ENCODE measurements at regions not wholly inside any gene's neighbourhood (a gene's known extent, or its start where the extent isn't known, plus 50 kb on each side); places are given as distances from the start of the nearest gene placed in this dataset.

DNA sequence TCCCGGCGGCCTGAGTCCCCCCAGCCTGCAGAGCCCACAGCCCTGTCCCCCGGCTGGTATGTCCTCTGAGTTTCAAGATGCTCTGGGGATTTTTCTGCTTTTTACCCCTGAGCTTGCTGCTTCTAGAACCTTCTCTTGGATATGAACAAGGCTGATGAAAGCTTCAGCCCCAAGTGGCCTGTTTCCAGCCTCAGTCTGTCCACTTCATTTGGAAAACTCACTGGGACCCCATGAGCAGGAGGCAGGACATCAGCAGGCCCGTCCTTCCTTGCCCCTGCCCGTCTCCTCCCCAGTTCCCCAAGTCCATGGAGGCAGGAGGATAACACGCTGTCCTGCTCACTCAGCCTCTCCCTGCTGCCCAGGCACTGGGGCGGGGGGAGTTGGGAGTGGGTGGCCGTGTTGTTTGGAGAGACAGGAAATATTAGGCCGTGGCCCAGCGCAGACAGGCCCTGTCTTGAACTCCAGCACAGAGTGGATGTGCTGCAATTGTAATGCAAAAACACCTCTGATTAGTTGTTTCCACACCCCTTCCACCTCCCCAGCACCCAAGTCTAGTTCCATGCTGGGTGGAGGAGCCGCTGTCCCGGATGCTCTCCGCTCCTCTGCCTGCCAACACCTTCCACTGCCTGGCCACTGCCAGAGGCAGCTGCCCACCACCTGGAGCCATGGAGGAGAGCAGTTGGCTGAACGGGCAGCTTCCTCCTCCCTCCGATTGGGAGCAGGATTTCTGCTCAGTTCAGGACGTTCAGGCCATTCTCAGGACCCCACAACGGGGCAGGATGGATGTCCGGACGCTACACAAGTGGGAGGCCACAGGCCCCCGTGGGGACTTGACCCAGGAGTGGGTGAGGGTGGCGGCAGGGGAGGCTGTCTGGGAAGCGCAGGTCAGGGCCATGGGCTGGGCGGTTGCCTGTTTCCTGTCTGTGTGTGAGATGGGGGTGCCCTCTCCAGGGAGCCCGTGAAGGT is 216.9 kb upstream of the GSE1 start:
- H3K4me3 ChIP-seq (ENCODE audit: low read length) = no peak overlapping the region
- no peaks in the 10 kb centered on the region for H3K9me3 ChIP-seq (ENCODE audit: control insufficient read depth, insufficient read depth, low read length)
- H3K4me1 ChIP-seq (ENCODE audit: control insufficient read depth, low read length) = peaks cover 11% of the 10 kb centered on the region
- TF ChIP-seq, protein P1, sequence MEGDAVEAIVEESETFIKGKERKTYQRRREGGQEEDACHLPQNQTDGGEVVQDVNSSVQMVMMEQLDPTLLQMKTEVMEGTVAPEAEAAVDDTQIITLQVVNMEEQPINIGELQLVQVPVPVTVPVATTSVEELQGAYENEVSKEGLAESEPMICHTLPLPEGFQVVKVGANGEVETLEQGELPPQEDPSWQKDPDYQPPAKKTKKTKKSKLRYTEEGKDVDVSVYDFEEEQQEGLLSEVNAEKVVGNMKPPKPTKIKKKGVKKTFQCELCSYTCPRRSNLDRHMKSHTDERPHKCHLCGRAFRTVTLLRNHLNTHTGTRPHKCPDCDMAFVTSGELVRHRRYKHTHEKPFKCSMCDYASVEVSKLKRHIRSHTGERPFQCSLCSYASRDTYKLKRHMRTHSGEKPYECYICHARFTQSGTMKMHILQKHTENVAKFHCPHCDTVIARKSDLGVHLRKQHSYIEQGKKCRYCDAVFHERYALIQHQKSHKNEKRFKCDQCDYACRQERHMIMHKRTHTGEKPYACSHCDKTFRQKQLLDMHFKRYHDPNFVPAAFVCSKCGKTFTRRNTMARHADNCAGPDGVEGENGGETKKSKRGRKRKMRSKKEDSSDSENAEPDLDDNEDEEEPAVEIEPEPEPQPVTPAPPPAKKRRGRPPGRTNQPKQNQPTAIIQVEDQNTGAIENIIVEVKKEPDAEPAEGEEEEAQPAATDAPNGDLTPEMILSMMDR (IDR thresholded peaks at IDR 0.05; ENCODE audit: low read depth, low read length, poor library complexity, severe bottlenecking) = no peak
- no peak for TF ChIP-seq EZH2phosphoT487 (IDR thresholded peaks at IDR 0.05; ENCODE audit: borderline replicate concordance, low read length)
- H4K20me1 ChIP-seq (ENCODE audit: control insufficient read depth, insufficient read depth, low read depth, low read length) = no peaks in the 10 kb centered on the region
- H3K36me3 ChIP-seq (ENCODE audit: control insufficient read depth, low read length) = no peaks in the 10 kb centered on the region
- peaks cover 34% of the 10 kb centered on the region for H3K27me3 ChIP-seq (ENCODE audit: control insufficient read depth, low read length)
- H3K4me2 ChIP-seq (ENCODE audit: low read length) = no peak overlapping the region
- H3K9me2 ChIP-seq (replicated peaks; ENCODE audit: control insufficient read depth, low read length) = no peaks in the 10 kb centered on the region
- no peaks in the 10 kb centered on the region for H3K79me2 ChIP-seq (ENCODE audit: control insufficient read depth, low read length)
- no peaks in the 10 kb centered on the region for H3F3A ChIP-seq (ENCODE audit: control insufficient read depth, insufficient read depth)
- no peak overlapping the region for H3K27ac ChIP-seq (ENCODE audit: low read depth, low read length)

DNA sequence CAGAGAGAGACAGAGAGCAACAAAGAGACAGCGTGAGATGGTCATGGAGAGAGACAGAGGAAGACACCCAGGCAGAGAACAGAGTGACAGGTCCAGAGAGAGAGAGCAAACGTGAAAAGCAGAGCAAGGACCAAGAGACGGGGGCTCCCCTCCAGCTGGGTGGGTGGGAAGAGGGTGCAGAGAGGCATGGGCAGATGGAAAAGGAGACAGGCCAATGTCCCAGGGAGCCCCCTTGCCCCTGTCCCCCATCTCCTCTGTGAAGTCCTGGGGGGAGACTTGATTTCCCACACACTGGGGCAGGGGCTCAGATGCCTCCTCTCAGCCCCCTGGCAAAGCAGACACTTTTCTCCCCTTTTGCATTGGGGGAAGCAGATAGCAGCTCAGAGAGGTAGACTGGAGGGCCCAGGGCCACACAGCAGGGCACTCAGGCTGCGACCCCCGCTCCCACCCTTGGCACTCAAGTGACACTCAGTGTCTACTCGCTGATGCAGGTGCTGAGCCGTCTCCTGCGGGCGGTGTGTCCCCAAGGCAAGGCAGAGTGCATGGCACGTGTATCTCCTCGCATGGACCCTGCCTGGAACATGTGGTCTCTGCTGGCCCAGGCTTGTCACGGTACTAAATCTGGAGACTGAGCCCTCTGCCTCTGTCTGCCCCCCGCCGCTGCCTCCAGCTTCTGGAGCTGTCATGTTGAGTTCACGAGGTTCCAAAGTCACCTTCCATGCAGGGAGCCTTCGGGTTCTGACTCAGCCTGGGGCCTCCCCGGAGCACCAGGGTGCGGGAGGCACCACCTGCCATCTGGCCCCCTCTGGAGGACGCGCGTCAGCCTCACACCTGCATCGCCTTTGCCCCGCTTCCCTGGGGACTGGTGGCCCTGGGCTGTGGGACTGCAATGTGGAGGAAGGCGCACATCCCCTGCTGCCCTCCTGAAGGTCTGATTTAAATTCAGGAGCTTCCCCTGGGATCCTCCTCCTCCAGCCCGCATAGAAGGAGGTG is 215.9 kb upstream of the GSE1 start:
- TF ChIP-seq EZH2phosphoT487 (IDR thresholded peaks at IDR 0.05; ENCODE audit: borderline replicate concordance, low read length) = no peak
- TF ChIP-seq, protein P1 (IDR thresholded peaks at IDR 0.05; ENCODE audit: low read depth, low read length, poor library complexity, severe bottlenecking) = no peak
- no peaks in the 10 kb centered on the region for H3K9me3 ChIP-seq (ENCODE audit: control insufficient read depth, insufficient read depth, low read length)
- H3K27ac ChIP-seq (ENCODE audit: low read depth, low read length) = no peak overlapping the region
- no peak overlapping the region for H3K4me3 ChIP-seq (ENCODE audit: low read length)
- no peak overlapping the region for H3K4me2 ChIP-seq (ENCODE audit: low read length)
- H3F3A ChIP-seq (ENCODE audit: control insufficient read depth, insufficient read depth) = no peaks in the 10 kb centered on the region
- no peaks in the 10 kb centered on the region for H4K20me1 ChIP-seq (ENCODE audit: control insufficient read depth, insufficient read depth, low read depth, low read length)
- H3K9me2 ChIP-seq (replicated peaks; ENCODE audit: control insufficient read depth, low read length) = no peaks in the 10 kb centered on the region
- no peaks in the 10 kb centered on the region for H3K36me3 ChIP-seq (ENCODE audit: control insufficient read depth, low read length)
- H3K27me3 ChIP-seq (ENCODE audit: control insufficient read depth, low read length) = peaks cover 34% of the 10 kb centered on the region
- no peaks in the 10 kb centered on the region for H3K79me2 ChIP-seq (ENCODE audit: control insufficient read depth, low read length)
- peaks cover 11% of the 10 kb centered on the region for H3K4me1 ChIP-seq (ENCODE audit: control insufficient read depth, low read length)

DNA sequence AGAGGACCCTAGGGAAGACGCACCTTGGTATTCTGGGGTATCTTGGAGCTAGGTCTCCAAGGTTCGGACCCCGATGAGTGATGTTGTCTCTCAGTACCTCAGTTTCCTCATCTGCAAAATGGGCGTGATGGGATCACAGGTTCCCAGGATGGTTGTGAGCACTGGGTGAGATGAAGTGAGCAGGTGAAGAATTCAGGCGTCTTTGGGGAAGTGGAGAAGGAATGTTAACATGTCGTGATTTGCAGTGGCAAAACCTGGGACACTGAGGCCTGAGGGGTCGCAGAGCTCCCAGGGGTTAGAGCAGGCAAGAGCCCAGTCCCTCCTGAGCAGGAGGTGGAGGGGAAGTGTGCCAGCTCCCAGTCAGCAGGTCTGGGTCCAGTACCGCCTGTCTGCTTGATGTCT is 215.1 kb upstream of the GSE1 start:
- Histone ChIP-seq H3F3A (ENCODE audit: control insufficient read depth, insufficient read depth) (no peaks in the 10 kb centered on the region), H3K9me2 (replicated peaks; ENCODE audit: control insufficient read depth, low read length) (no peaks in the 10 kb centered on the region), H3K4me3 (ENCODE audit: low read length) (no peak overlapping the region), H3K79me2 (ENCODE audit: control insufficient read depth, low read length) (no peaks in the 10 kb centered on the region), H3K36me3 (ENCODE audit: control insufficient read depth, low read length) (no peaks in the 10 kb centered on the region), H3K4me2 (ENCODE audit: low read length) (no peak overlapping the region), H3K4me1 (ENCODE audit: control insufficient read depth, low read length) (peaks cover 11% of the 10 kb centered on the region), H3K27me3 (ENCODE audit: control insufficient read depth, low read length) (peaks cover 34% of the 10 kb centered on the region), H3K9me3 (ENCODE audit: control insufficient read depth, insufficient read depth, low read length) (no peaks in the 10 kb centered on the region), H3K27ac (ENCODE audit: low read depth, low read length) (no peak overlapping the region), H4K20me1 (ENCODE audit: control insufficient read depth, insufficient read depth, low read depth, low read length) (no peaks in the 10 kb centered on the region)
- TF ChIP-seq, protein P1 (IDR thresholded peaks at IDR 0.05; ENCODE audit: low read depth, low read length, poor library complexity, severe bottlenecking) = no peak
- TF ChIP-seq EZH2phosphoT487 (IDR thresholded peaks at IDR 0.05; ENCODE audit: borderline replicate concordance, low read length) = no peak
